B cell (primary cell): ENCODE measurements at regions not wholly inside any gene's neighbourhood (a gene's known extent, or its start where the extent isn't known, plus 50 kb on each side); places are given as distances from the start of the nearest gene placed in this dataset.

ENCODE experiments used
- ATAC-seq: fragments of 200-7000 bp; cut with Tn5 transposase; one replicate; pipeline ENCODE4 v1.10.0; 2021; ENCODE audit warnings: low read depth, mild to moderate bottlenecking, moderate number of reproducible peaks, moderate library complexity
- CTCF ChIA-PET: fragments of 350-600 bp; sonication (Branson Sonifier 250); formaldehyde crosslinking; loops from one replicate; lab custom pipeline; 2021; ENCODE audit warnings: antibody characterized with exemption, inconsistent platforms; lab: Charles Lee
- POLR2A ChIA-PET: fragments of 350-600 bp; sonication (Branson Sonifier 250); formaldehyde crosslinking; loops from one replicate; lab custom pipeline; 2021; ENCODE audit warnings: antibody characterized with exemption; lab: Charles Lee
- DNase-seq: peaks from one replicate; pipeline ENCODE4 v3.0.0; 2013
- H2AFZ ChIP-seq: 2 replicates; pipeline ENCODE4 v1.6.1; 2012; ENCODE audit warnings: mild to moderate bottlenecking, low read depth, low read length; ENCODE audit not compliant: insufficient read depth, poor library complexity, severe bottlenecking
- H3K27ac ChIP-seq, 2 donors: 1 replicate in 1 of 2; 2 replicates in 1 of 2; pipeline ENCODE4 v1.5.1; 2012 to 2013; ENCODE audit warnings: low read length in 2 of 2, mild to moderate bottlenecking in 2 of 2, moderate library complexity in 1 of 2
- H3K27me3 ChIP-seq, 4 experiments: fragments of 200-600 bp in 1 of 4; sonication (generic) in 1 of 4; replicated peaks in 1 of 4; 1 replicate in 2 of 4; 2 replicates in 2 of 4; pipeline versions ENCODE4 v1.6.1 to v1.7.0; 2013 to 2016; ENCODE audit warnings: low read length in 3 of 4, mild to moderate bottlenecking in 2 of 4, mixed read lengths in 1 of 4, moderate library complexity in 1 of 4; ENCODE audit not compliant: insufficient read depth in 4 of 4, control insufficient read depth in 3 of 4; ENCODE audit errors: control extremely low read depth in 1 of 4
- H3K36me3 ChIP-seq, 2 experiments: replicated peaks in 1 of 2; 1 replicate in 1 of 2; 2 replicates in 1 of 2; pipeline versions ENCODE4 v1.6.1 to v1.7.1; 2013; ENCODE audit warnings: low read length in 1 of 2; ENCODE audit not compliant: insufficient read depth in 2 of 2, control insufficient read depth in 1 of 2; ENCODE audit errors: control extremely low read depth in 1 of 2, extremely low read depth in 1 of 2
- H3K4me1 ChIP-seq, 2 donors: fragments of 200-600 bp in 1 of 2; sonication (generic) in 1 of 2; 1 replicate in 1 of 2; 2 replicates in 1 of 2; pipeline versions ENCODE4 v1.5.1 to v1.6.1; 2013 to 2017; ENCODE audit warnings: low read length in 2 of 2; ENCODE audit not compliant: control insufficient read depth in 2 of 2, insufficient read depth in 2 of 2
- H3K4me2 ChIP-seq: replicated peaks from 2 replicates; pipeline ENCODE3; 2012; ENCODE audit warnings: mild to moderate bottlenecking, low read depth, low read length; ENCODE audit not compliant: poor library complexity, severe bottlenecking
- H3K4me3 ChIP-seq, 5 experiments: fragments of 200-600 bp in 1 of 5; sonication (generic) in 1 of 5; 1 replicate in 3 of 5; 2 replicates in 2 of 5; pipeline versions ENCODE4 v1.5.1 to v1.7.0; 2011 to 2016; ENCODE audit warnings: low read length in 4 of 5, mild to moderate bottlenecking in 4 of 5, low read depth in 2 of 5, control low read depth in 1 of 5, moderate library complexity in 1 of 5; ENCODE audit not compliant: insufficient read depth in 1 of 5; ENCODE audit errors: control extremely low read depth in 1 of 5, extremely low read depth in 1 of 5
- H3K79me2 ChIP-seq: fragments of 200-600 bp; sonication (generic); one replicate; pipeline ENCODE4 v1.6.0; 2016; ENCODE audit warnings: low read length; ENCODE audit not compliant: control insufficient read depth, insufficient read depth
- H3K9ac ChIP-seq: fragments of 200-600 bp; sonication (generic); 2 replicates; pipeline ENCODE4 v1.6.1; 2017; ENCODE audit warnings: mild to moderate bottlenecking, low read length, moderate library complexity
- H3K9me3 ChIP-seq, 3 donors: one replicate each; pipeline versions ENCODE4 v1.6.1 to v1.7.1; 2013; ENCODE audit warnings: low read length in 2 of 3; ENCODE audit not compliant: control insufficient read depth in 2 of 3, insufficient read depth in 1 of 3; ENCODE audit errors: control extremely low read depth in 1 of 3
- H4K20me1 ChIP-seq: 2 replicates; pipeline ENCODE4 v1.6.0; 2012; ENCODE audit warnings: mild to moderate bottlenecking, low read length; ENCODE audit not compliant: insufficient read depth, control insufficient read depth, poor library complexity, severe bottlenecking
- H3K27ac Mint-ChIP-seq: one replicate; pipeline ENCODE4 v1.8.0; 2021; ENCODE audit warnings: mixed read lengths
- H3K27me3 Mint-ChIP-seq: one replicate; pipeline ENCODE4 v1.8.0; 2021; ENCODE audit warnings: mixed read lengths
- H3K4me1 Mint-ChIP-seq: one replicate; pipeline ENCODE4 v1.8.0; 2021; ENCODE audit warnings: mixed read lengths
- H3K4me3 Mint-ChIP-seq: one replicate; pipeline ENCODE4 v1.8.0; 2021; ENCODE audit warnings: mixed read lengths
- H3K9me3 Mint-ChIP-seq: one replicate; pipeline ENCODE4 v1.8.0; 2022; ENCODE audit warnings: mixed read lengths; ENCODE audit not compliant: insufficient read depth
- CTCF ChIP-seq: fragments of 200-600 bp; IDR thresholded peaks from one replicate; pipeline ENCODE4 v1.8.0; 2022; ENCODE audit warnings: antibody characterized with exemption, mild to moderate bottlenecking
- EZH2 ChIP-seq: IDR thresholded peaks from 2 replicates; pipeline ENCODE4 v1.6.1; 2012; ENCODE audit warnings: borderline replicate concordance, low read depth, mild to moderate bottlenecking, moderate library complexity, low read length; ENCODE audit not compliant: insufficient read depth, poor library complexity, severe bottlenecking
- WGBS: methylation state at CpG from one replicate; pipeline ENCODE4 v1.1.5; 2013; ENCODE audit warnings: missing lambda C conversion rate; ENCODE audit not compliant: insufficient coverage; 5-methylcytosine and 5-hydroxymethylcytosine counted together
- intact Hi-C: fragments of 100-400 bp; cut with micrococcal nuclease; formaldehyde crosslinking; loops from one replicate; pipeline ENCODE4 v1.10.0; 2022

- DNase-seq (no peak), ATAC-seq (no peak)
- Histone ChIP-seq H3K9ac (no peak overlapping the region), H3K36me3 (no peaks in the 10 kb centered on the region), H3K27me3 (no peaks in the 10 kb centered on the region), H4K20me1 (no peaks in the 10 kb centered on the region), H3K4me1 (no peaks in the 10 kb centered on the region), H3K79me2 (no peaks in the 10 kb centered on the region), H3K4me3 (no peak overlapping the region), H3K9me3 (peaks cover 0 to 3% (median 0%) of the 10 kb centered on the region in 3 donors), H3K27ac (no peak overlapping the region), H2AFZ (no peak overlapping the region), H3K4me2 (no peak overlapping the region)
- POLR2A ChIA-PET, result no interaction called here
- CTCF ChIA-PET, result no interaction called here
- TF ChIP-seq EZH2 (no peak), CTCF (no peak)
- no peaks in the 10 kb centered on the region for H3K4me1 Mint-ChIP-seq
- no peaks in the 10 kb centered on the region for H3K27me3 Mint-ChIP-seq
- peaks cover 15% of the 10 kb centered on the region for H3K9me3 Mint-ChIP-seq
- H3K4me3 Mint-ChIP-seq, result no peak overlapping the region
- intact Hi-C loops, result no loop called here
- 82% methylated on average over 6 of the region's 8 CpGs for WGBS
- no peak overlapping the region for H3K27ac Mint-ChIP-seq
These were observed 62.7 kb upstream of the SHOX start for GRCh38 chrX:567891-568290.

GRCh38 chrX:568311-568710 is 62.3 kb upstream of the SHOX start:
- no peak overlapping the region for H3K27ac ChIP-seq
- Mint-ChIP-seq H3K27me3 (no peaks in the 10 kb centered on the region), H3K9me3 (peaks cover 15% of the 10 kb centered on the region), H3K27ac (no peak overlapping the region), H3K4me3 (no peak overlapping the region), H3K4me1 (no peaks in the 10 kb centered on the region)
- ATAC-seq (no peak), DNase-seq (no peak)
- no peak overlapping the region for H3K9ac ChIP-seq
- intact Hi-C loops, result no loop called here
- no peaks in the 10 kb centered on the region for H3K4me1 ChIP-seq
- WGBS, result 100% methylated on average over 1 of the region's 1 CpG
- CTCF ChIA-PET, result no interaction called here
- no peak overlapping the region for H3K4me2 ChIP-seq
- peaks cover 0 to 3% (median 0%) of the 10 kb centered on the region in 3 donors for H3K9me3 ChIP-seq
- H3K4me3 ChIP-seq, result no peak overlapping the region
- H3K36me3 ChIP-seq, result no peaks in the 10 kb centered on the region
- H3K27me3 ChIP-seq, result no peaks in the 10 kb centered on the region
- POLR2A ChIA-PET, result no interaction called here
- H3K79me2 ChIP-seq, result no peaks in the 10 kb centered on the region
- H4K20me1 ChIP-seq, result no peaks in the 10 kb centered on the region
- no peak overlapping the region for H2AFZ ChIP-seq
- TF ChIP-seq CTCF (no peak), EZH2 (no peak)
